ENCODE measurements at regions not wholly inside any gene's neighbourhood (a gene's known extent, or its start where the extent isn't known, plus 50 kb on each side); places are given as distances from the start of the nearest gene placed in this dataset.
"Not testable (repeated sequence)": the region's sequence is repeated elsewhere in the genome, so short reads cannot be mapped to it uniquely, and the experiment has no call there.

- no peak for DNase-seq (ENCODE audit: low read depth)
- H3K4me3 ChIP-seq (ENCODE audit: low read length): no peak overlapping the region
- no peak for TF ChIP-seq CTCF (IDR thresholded peaks at IDR 0.05; ENCODE audit: insufficient read depth, low read depth, low read length, missing control alignments)
These were observed 140.3 kb downstream of the BRD1 start for GRCh38 chr22:49687333-49687732.

- no peak overlapping the region for H3K4me3 ChIP-seq (ENCODE audit: low read length)
- no peak for DNase-seq (ENCODE audit: low read depth)
- TF ChIP-seq CTCF (IDR thresholded peaks at IDR 0.05; ENCODE audit: insufficient read depth, low read depth, low read length, missing control alignments): no peak
These were observed 141.0 kb downstream of the BRD1 start for GRCh38 chr22:49686495-49687219.

GRCh38 chr22:49685686-49686085 is 142.0 kb downstream of the BRD1 start:
- TF ChIP-seq CTCF (IDR thresholded peaks at IDR 0.05; ENCODE audit: insufficient read depth, low read depth, low read length, missing control alignments): no peak
- no peak for DNase-seq (ENCODE audit: low read depth)
- H3K4me3 ChIP-seq (ENCODE audit: low read length): no peak overlapping the region

GRCh38 chr22:49685116-49685515 is 142.6 kb downstream of the BRD1 start:
- DNase-seq (ENCODE audit: low read depth): no peak
- TF ChIP-seq CTCF (IDR thresholded peaks at IDR 0.05; ENCODE audit: insufficient read depth, low read depth, low read length, missing control alignments): no peak
- H3K4me3 ChIP-seq (ENCODE audit: low read length): no peak overlapping the region

GRCh38 chr22:49683032-49683431 is 144.6 kb downstream of the BRD1 start:
- H3K4me3 ChIP-seq (ENCODE audit: low read length): no peak overlapping the region

GRCh38 chr22:49680819-49681218 is 146.9 kb downstream of the BRD1 start:
- DNase-seq (ENCODE audit: low read depth); H3K4me3 ChIP-seq (ENCODE audit: low read length): not testable (repeated sequence)

More at GRCh38 chr22:49683032-49683431, 144.6 kb downstream of the BRD1 start:
- DNase-seq (ENCODE audit: low read depth): no peak
- TF ChIP-seq CTCF (IDR thresholded peaks at IDR 0.05; ENCODE audit: insufficient read depth, low read depth, low read length, missing control alignments): no peak

- no peak for DNase-seq (ENCODE audit: low read depth)
- TF ChIP-seq CTCF (IDR thresholded peaks at IDR 0.05; ENCODE audit: insufficient read depth, low read depth, low read length, missing control alignments): no peak
- H3K4me3 ChIP-seq (ENCODE audit: low read length): no peak overlapping the region
These were observed 148.9 kb downstream of the BRD1 start for GRCh38 chr22:49678842-49679170.

Measured in epithelial cell of esophagus (primary cell).